WTC11 (cell line): ENCODE measurements at regions not wholly inside any gene's neighbourhood (a gene's known extent, or its start where the extent isn't known, plus 50 kb on each side); places are given as distances from the start of the nearest gene placed in this dataset.

ENCODE experiments used
- ATAC-seq: fragments of 200-7000 bp; cut with Tn5 transposase; 2 replicates; pipeline ENCODE4 v1.10.0; 2021; ENCODE audit warnings: mild to moderate bottlenecking, moderate library complexity
- CTCF ChIA-PET: fragments of 300-600 bp; sonication (Branson Sonifier 250); formaldehyde crosslinking; loops from one replicate; lab custom pipeline; 2021; ENCODE audit warnings: antibody characterized with exemption; lab: Charles Lee
- POLR2A ChIA-PET: fragments of 350-600 bp; sonication (Branson Sonifier 250); formaldehyde crosslinking; loops from one replicate; lab custom pipeline; 2021; ENCODE audit warnings: antibody characterized with exemption; lab: Charles Lee
- DNase-seq: peaks from one replicate; pipeline ENCODE4 v3.0.0; 2021; ENCODE audit warnings: low spot score
- H3K27ac Mint-ChIP-seq: 2 replicates; pipeline ENCODE4 v1.8.0; 2021; ENCODE audit warnings: mixed read lengths
- H3K27me3 Mint-ChIP-seq: 2 replicates; pipeline ENCODE4 v1.8.0; 2021; ENCODE audit warnings: low read depth, mild to moderate bottlenecking, moderate library complexity, mixed read lengths
- H3K36me3 Mint-ChIP-seq: 2 replicates; pipeline ENCODE4 v1.8.0; 2021; ENCODE audit warnings: mixed read lengths
- H3K4me1 Mint-ChIP-seq: 2 replicates; pipeline ENCODE4 v1.8.0; 2022; ENCODE audit warnings: mixed read lengths
- H3K4me3 Mint-ChIP-seq: 2 replicates; pipeline ENCODE4 v1.8.0; 2021; ENCODE audit warnings: mild to moderate bottlenecking, moderate library complexity, mixed read lengths
- H3K9me3 Mint-ChIP-seq: 2 replicates; pipeline ENCODE4 v1.8.0; 2021; ENCODE audit warnings: mixed read lengths
- CREM ChIP-seq: sonication (generic); formaldehyde crosslinking; IDR thresholded peaks from 2 replicates; pipeline ENCODE4 v1.8.1; 2022; ENCODE audit warnings: mild to moderate bottlenecking, missing genetic modification reagents, moderate library complexity
- ELF4 ChIP-seq: sonication (generic); formaldehyde crosslinking; IDR thresholded peaks from 2 replicates; pipeline ENCODE4 v1.8.1; 2022; ENCODE audit warnings: low read depth, mild to moderate bottlenecking, moderate library complexity, missing genetic modification reagents
- GRHL2 ChIP-seq: fragments of 250-450 bp; sonication (Bioruptor Pico); IDR thresholded peaks from 2 replicates; pipeline ENCODE4 v1.8.0; 2022; ENCODE audit warnings: mild to moderate bottlenecking, moderate library complexity; ENCODE audit not compliant: insufficient replicate concordance, severe bottlenecking
- NFYB ChIP-seq: sonication (generic); formaldehyde crosslinking; conservative IDR thresholded peaks from 2 replicates; pipeline ENCODE4 v1.8.0; 2022; ENCODE audit warnings: low read depth, missing genetic modification reagents
- NR1H2 ChIP-seq: sonication (generic); formaldehyde crosslinking; IDR thresholded peaks from 2 replicates; pipeline ENCODE4 v1.9.0; 2021; ENCODE audit warnings: mild to moderate bottlenecking, moderate library complexity, missing genetic modification reagents
- NR2C2 ChIP-seq: sonication (generic); formaldehyde crosslinking; IDR thresholded peaks from 2 replicates; pipeline ENCODE4 v1.8.0; 2022; ENCODE audit warnings: mild to moderate bottlenecking, missing genetic modification reagents
- SMAD3 ChIP-seq: sonication (generic); formaldehyde crosslinking; IDR thresholded peaks from 2 replicates; pipeline ENCODE4 v1.8.0; 2022; ENCODE audit warnings: missing genetic modification reagents, mild to moderate bottlenecking, borderline replicate concordance
- TCF7 ChIP-seq: sonication (generic); formaldehyde crosslinking; IDR thresholded peaks from 2 replicates; pipeline ENCODE4 v1.8.0; 2022; ENCODE audit warnings: mild to moderate bottlenecking, low read depth, missing genetic modification reagents, moderate library complexity
- TEAD4 ChIP-seq: sonication (generic); formaldehyde crosslinking; IDR thresholded peaks from 2 replicates; pipeline ENCODE4 v1.8.0; 2022; ENCODE audit warnings: mild to moderate bottlenecking, missing genetic modification reagents
- ZBTB21 ChIP-seq: sonication (generic); formaldehyde crosslinking; IDR thresholded peaks from 2 replicates; pipeline ENCODE4 v1.8.1; 2023; ENCODE audit warnings: mild to moderate bottlenecking, missing genetic modification reagents, borderline replicate concordance
- ZNF138 ChIP-seq: sonication (generic); formaldehyde crosslinking; conservative IDR thresholded peaks from 2 replicates; pipeline ENCODE4 v1.8.1; 2022; ENCODE audit warnings: mild to moderate bottlenecking, moderate library complexity, missing genetic modification reagents
- ZNF263 ChIP-seq: sonication (generic); formaldehyde crosslinking; IDR thresholded peaks from 2 replicates; pipeline ENCODE4 v1.8.1; 2022; ENCODE audit warnings: low read depth, mild to moderate bottlenecking, moderate library complexity, missing genetic modification reagents
- TF ChIP-seq, protein P1 (sequence below): fragments of 250-450 bp; sonication (Bioruptor Pico); IDR thresholded peaks from 2 replicates; pipeline ENCODE4 v1.9.0; 2021; ENCODE audit warnings: moderate library complexity, mild to moderate bottlenecking, inconsistent platforms, borderline replicate concordance
- TF ChIP-seq, protein P2 (sequence below): sonication (generic); formaldehyde crosslinking; IDR thresholded peaks from 2 replicates; pipeline ENCODE4 v1.8.1; 2022; ENCODE audit warnings: mild to moderate bottlenecking, moderate library complexity, missing genetic modification reagents
- TF ChIP-seq, protein P3 (sequence below): sonication (generic); formaldehyde crosslinking; IDR thresholded peaks from 2 replicates; pipeline ENCODE4 v1.8.1; 2023; ENCODE audit warnings: mild to moderate bottlenecking, missing genetic modification reagents, moderate library complexity
- TF ChIP-seq, protein P4 (sequence below): sonication (generic); formaldehyde crosslinking; IDR thresholded peaks from 2 replicates; pipeline ENCODE4 v1.8.0; 2022; ENCODE audit warnings: mild to moderate bottlenecking, missing genetic modification reagents
- TF ChIP-seq, protein P5 (sequence below): sonication (generic); formaldehyde crosslinking; IDR thresholded peaks from 2 replicates; pipeline ENCODE4 v1.8.0; 2022; ENCODE audit warnings: mild to moderate bottlenecking, missing genetic modification reagents
- TF ChIP-seq, protein P6 (sequence below): sonication (generic); formaldehyde crosslinking; IDR thresholded peaks from 2 replicates; pipeline ENCODE4 v1.8.0; 2023; ENCODE audit warnings: missing genetic modification reagents, mild to moderate bottlenecking, borderline replicate concordance

DNA sequence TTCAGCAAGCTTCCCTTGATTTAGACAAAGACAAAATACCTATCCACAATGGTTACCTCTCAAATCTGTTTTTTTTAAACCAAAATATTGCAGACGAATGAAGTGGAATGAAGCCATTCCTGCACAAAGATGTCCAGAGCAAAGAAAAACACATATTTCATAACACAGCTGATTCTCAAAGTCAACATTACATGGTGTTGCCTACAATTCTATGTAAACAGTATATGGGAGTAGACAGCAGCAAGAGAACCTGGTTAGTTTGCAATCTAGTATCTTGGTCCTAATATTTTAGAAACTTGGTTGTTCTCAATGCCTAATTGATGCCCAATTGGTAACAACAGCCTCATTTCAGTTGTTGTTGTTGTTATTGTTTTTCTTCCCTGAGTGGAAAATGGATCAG is 1240.9 kb upstream of the CHAC2 start:
- Mint-ChIP-seq H3K4me1 (peaks cover 5% of the 10 kb centered on the region), H3K9me3 (no peaks in the 10 kb centered on the region), H3K4me3 (no peak overlapping the region), H3K27ac (no peak overlapping the region), H3K36me3 (no peaks in the 10 kb centered on the region), H3K27me3 (no peaks in the 10 kb centered on the region)
- no peak for ATAC-seq
- ChIA-PET POLR2A (no interaction called here), CTCF (no interaction called here)
- no peak for DNase-seq
- TF ChIP-seq SMAD3 (CRISPR knock-in tag) = no peak
- no peak for TF ChIP-seq ZNF263 (CRISPR knock-in tag)
- TF ChIP-seq ZBTB21 (CRISPR knock-in tag) = no peak
- TF ChIP-seq ZNF138 (CRISPR knock-in tag) = no peak
- TF ChIP-seq CREM (CRISPR knock-in tag) = no peak
- no peak for TF ChIP-seq NR2C2
- TF ChIP-seq TEAD4 = no peak
- TF ChIP-seq, protein P1, sequence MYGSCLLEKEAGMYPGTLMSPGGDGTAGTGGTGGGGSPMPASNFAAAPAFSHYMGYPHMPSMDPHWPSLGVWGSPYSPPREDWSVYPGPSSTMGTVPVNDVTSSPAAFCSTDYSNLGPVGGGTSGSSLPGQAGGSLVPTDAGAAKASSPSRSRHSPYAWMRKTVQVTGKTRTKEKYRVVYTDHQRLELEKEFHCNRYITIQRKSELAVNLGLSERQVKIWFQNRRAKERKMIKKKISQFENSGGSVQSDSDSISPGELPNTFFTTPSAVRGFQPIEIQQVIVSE (CRISPR knock-in tag) = no peak
- TF ChIP-seq, protein P2, sequence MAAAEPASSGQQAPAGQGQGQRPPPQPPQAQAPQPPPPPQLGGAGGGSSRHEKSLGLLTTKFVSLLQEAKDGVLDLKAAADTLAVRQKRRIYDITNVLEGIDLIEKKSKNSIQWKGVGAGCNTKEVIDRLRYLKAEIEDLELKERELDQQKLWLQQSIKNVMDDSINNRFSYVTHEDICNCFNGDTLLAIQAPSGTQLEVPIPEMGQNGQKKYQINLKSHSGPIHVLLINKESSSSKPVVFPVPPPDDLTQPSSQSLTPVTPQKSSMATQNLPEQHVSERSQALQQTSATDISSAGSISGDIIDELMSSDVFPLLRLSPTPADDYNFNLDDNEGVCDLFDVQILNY (CRISPR knock-in tag) = no peak
- no peak for TF ChIP-seq NFYB (CRISPR knock-in tag)
- TF ChIP-seq, protein P3, sequence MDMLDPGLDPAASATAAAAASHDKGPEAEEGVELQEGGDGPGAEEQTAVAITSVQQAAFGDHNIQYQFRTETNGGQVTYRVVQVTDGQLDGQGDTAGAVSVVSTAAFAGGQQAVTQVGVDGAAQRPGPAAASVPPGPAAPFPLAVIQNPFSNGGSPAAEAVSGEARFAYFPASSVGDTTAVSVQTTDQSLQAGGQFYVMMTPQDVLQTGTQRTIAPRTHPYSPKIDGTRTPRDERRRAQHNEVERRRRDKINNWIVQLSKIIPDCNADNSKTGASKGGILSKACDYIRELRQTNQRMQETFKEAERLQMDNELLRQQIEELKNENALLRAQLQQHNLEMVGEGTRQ (CRISPR knock-in tag) = no peak
- TF ChIP-seq, protein P4, sequence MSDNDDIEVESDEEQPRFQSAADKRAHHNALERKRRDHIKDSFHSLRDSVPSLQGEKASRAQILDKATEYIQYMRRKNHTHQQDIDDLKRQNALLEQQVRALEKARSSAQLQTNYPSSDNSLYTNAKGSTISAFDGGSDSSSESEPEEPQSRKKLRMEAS = no peak
- no peak for TF ChIP-seq NR1H2 (CRISPR knock-in tag)
- TF ChIP-seq TCF7 (CRISPR knock-in tag) = no peak
- no peak for TF ChIP-seq GRHL2
- no peak for TF ChIP-seq ELF4 (CRISPR knock-in tag)
- TF ChIP-seq, protein P5, sequence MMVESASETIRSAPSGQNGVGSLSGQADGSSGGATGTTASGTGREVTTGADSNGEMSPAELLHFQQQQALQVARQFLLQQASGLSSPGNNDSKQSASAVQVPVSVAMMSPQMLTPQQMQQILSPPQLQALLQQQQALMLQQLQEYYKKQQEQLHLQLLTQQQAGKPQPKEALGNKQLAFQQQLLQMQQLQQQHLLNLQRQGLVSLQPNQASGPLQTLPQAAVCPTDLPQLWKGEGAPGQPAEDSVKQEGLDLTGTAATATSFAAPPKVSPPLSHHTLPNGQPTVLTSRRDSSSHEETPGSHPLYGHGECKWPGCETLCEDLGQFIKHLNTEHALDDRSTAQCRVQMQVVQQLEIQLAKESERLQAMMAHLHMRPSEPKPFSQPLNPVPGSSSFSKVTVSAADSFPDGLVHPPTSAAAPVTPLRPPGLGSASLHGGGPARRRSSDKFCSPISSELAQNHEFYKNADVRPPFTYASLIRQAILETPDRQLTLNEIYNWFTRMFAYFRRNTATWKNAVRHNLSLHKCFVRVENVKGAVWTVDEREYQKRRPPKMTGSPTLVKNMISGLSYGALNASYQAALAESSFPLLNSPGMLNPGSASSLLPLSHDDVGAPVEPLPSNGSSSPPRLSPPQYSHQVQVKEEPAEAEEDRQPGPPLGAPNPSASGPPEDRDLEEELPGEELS = no peak
- TF ChIP-seq, protein P6, sequence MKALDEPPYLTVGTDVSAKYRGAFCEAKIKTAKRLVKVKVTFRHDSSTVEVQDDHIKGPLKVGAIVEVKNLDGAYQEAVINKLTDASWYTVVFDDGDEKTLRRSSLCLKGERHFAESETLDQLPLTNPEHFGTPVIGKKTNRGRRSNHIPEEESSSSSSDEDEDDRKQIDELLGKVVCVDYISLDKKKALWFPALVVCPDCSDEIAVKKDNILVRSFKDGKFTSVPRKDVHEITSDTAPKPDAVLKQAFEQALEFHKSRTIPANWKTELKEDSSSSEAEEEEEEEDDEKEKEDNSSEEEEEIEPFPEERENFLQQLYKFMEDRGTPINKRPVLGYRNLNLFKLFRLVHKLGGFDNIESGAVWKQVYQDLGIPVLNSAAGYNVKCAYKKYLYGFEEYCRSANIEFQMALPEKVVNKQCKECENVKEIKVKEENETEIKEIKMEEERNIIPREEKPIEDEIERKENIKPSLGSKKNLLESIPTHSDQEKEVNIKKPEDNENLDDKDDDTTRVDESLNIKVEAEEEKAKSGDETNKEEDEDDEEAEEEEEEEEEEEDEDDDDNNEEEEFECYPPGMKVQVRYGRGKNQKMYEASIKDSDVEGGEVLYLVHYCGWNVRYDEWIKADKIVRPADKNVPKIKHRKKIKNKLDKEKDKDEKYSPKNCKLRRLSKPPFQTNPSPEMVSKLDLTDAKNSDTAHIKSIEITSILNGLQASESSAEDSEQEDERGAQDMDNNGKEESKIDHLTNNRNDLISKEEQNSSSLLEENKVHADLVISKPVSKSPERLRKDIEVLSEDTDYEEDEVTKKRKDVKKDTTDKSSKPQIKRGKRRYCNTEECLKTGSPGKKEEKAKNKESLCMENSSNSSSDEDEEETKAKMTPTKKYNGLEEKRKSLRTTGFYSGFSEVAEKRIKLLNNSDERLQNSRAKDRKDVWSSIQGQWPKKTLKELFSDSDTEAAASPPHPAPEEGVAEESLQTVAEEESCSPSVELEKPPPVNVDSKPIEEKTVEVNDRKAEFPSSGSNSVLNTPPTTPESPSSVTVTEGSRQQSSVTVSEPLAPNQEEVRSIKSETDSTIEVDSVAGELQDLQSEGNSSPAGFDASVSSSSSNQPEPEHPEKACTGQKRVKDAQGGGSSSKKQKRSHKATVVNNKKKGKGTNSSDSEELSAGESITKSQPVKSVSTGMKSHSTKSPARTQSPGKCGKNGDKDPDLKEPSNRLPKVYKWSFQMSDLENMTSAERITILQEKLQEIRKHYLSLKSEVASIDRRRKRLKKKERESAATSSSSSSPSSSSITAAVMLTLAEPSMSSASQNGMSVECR (CRISPR knock-in tag) = no peak
- TF ChIP-seq, all 79 proteins: peak for 0
